ENCODE measurements at regions not wholly inside any gene's neighbourhood (a gene's known extent, or its start where the extent isn't known, plus 50 kb on each side); places are given as distances from the start of the nearest gene placed in this dataset.

DNA sequence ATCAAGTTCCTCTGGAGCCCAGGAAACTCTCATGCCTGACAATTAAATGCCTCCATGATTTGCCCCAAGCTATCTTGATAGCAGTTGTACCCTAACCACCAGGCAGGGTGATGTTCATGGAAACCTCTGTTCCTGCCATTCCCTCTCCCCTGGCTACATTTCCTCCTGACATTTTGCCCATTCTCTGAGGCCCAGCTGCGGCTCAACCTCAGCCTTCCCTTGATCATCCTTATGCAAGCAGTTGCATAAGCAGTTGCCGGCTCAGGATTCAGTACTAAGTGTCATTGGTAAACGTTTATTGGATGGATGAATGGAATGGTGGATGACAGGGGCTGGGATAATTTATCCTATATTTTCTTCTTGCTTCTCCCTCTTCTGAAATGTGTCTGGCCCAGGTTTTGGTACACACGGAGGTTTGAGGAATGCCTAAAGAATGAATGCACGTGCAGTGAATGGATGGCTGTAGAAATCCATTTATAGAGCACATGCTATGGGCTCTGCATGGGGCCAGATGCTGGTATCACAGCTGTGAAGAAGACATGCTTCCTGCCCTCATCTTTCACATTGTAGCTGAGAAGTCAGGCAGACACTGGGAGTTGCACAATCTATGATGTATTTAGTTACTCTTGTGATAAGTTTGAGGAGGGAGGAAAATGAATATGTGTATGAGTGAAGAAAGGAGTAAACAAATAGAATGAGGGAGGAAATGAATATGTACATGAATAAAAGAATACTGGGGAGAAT lies 261.8 kb downstream of the FOXD2 start:
- Histone ChIP-seq H3K36me3 (ENCODE audit: control insufficient read depth in 2 of 4, insufficient read depth in 4 of 4, low read length in 3 of 4) (no peaks in the 10 kb centered on the region), H3K9me3 (ENCODE audit: insufficient read depth in 2 of 2, low read depth in 1 of 2, low read length in 1 of 2) (no peaks in the 10 kb centered on the region), H2BK15ac (ENCODE audit: low read length) (no peak overlapping the region), H2AK5ac (ENCODE audit: low read depth, low read length) (no peak overlapping the region), H3K9ac (replicated peaks in 1 of 4; ENCODE audit: extremely low read depth in 1 of 4, low read depth in 3 of 4, low read length in 3 of 4) (no peak overlapping the region), H3K18ac (ENCODE audit: extremely low read depth, low read length) (no peak overlapping the region), H3K27me3 (replicated peaks in 1 of 4; ENCODE audit: control insufficient read depth in 3 of 4, extremely low read depth in 1 of 4, insufficient read depth in 3 of 4, low read length in 3 of 4) (peaks cover 0 to 5% (median under 1%) of the 10 kb centered on the region in 4 experiments; a peak in 3 of 7 replicates), H2AFZ (ENCODE audit: low read length) (no peak overlapping the region), H2BK12ac (ENCODE audit: low read depth, low read length) (no peak overlapping the region), H2BK120ac (replicated peaks; ENCODE audit: low read depth, low read length) (no peak overlapping the region), H3K4me1 (replicated peaks in 1 of 4; ENCODE audit: control insufficient read depth in 3 of 4, insufficient read depth in 4 of 4, low read length in 3 of 4) (peaks cover 0 to 4% (median 0%) of the 10 kb centered on the region in 4 experiments; a peak in 1 of 7 replicates), H2BK20ac (ENCODE audit: low read length) (no peak overlapping the region), H3K79me2 (ENCODE audit: control insufficient read depth in 1 of 2, insufficient read depth in 2 of 2, low read length in 2 of 2) (no peaks in the 10 kb centered on the region), H4K20me1 (replicated peaks in 1 of 2; ENCODE audit: control insufficient read depth in 1 of 2, insufficient read depth in 2 of 2, low read length in 2 of 2) (no peaks in the 10 kb centered on the region), H3K79me1 (ENCODE audit: low read depth, low read length) (no peaks in the 10 kb centered on the region), H3K4me2 (ENCODE audit: insufficient read depth in 1 of 2, low read depth in 2 of 2, low read length in 2 of 2) (no peak overlapping the region), H4K8ac (ENCODE audit: extremely low read depth, insufficient read depth, low read length) (no peak overlapping the region), H3K4me3 (ENCODE audit: extremely low read depth in 1 of 4, insufficient read depth in 2 of 4, low read depth in 3 of 4, low read length in 4 of 4) (no peak overlapping the region), H3K4ac (replicated peaks; ENCODE audit: insufficient read length, low read depth, low read length) (no peak overlapping the region), H3K23ac (ENCODE audit: insufficient read length) (no peak overlapping the region), H4K5ac (ENCODE audit: insufficient read length, low read depth, low read length) (no peak overlapping the region), H2BK5ac (ENCODE audit: low read depth, low read length) (no peak overlapping the region), H3K23me2 (ENCODE audit: low read depth, low read length) (no peaks in the 10 kb centered on the region), H3K27ac (ENCODE audit: low read depth, low read length) (no peak overlapping the region), H3K14ac (ENCODE audit: insufficient read length) (no peak overlapping the region), H4K91ac (replicated peaks; ENCODE audit: insufficient read length, low read length) (no peak overlapping the region), H3K56ac (replicated peaks; ENCODE audit: insufficient read length, low read depth, low read length) (no peak overlapping the region)
- CTCF ChIA-PET (ENCODE audit: partially characterized antibody) = interaction anchor here (0.8 to 2.1 kb wide), 10 partner anchors 8 to 265 kb away, joined by 3 to 8 read pairs (median 4); no protein-coding TSS in a partner anchor
- DNase-seq (ENCODE audit: low read depth in 1 of 2, low spot score in 2 of 2) (no peak), FAIRE-seq (no peak)
- POLR2A ChIA-PET (ENCODE audit: partially characterized antibody) = no interaction called here
- no peak for TF ChIP-seq EZH2 (IDR thresholded peaks at IDR 0.05; ENCODE audit: low read depth, low read length, severe bottlenecking)
- no peak for TF ChIP-seq BRCA1 (IDR thresholded peaks at IDR 0.05; ENCODE audit: low read depth, low read length)
- TF ChIP-seq SP4 (IDR thresholded peaks at IDR 0.05; ENCODE audit: low read length) = no peak
- TF ChIP-seq FOSL1 (IDR thresholded peaks at IDR 0.05; ENCODE audit: insufficient read depth, low read depth, low read length) = no peak
- 90% methylated on average over 5 of the region's 5 CpGs; no CpG with 5 or more reads in 1 of the 2 experiments for WGBS, 2 experiments (ENCODE audit: extremely low coverage in 1 of 2, insufficient coverage in 1 of 2, insufficient read length in 1 of 2, insufficient replicate concordance in 2 of 2, low coverage in 1 of 2, low lambda C conversion rate in 2 of 2, missing lambda C conversion rate in 1 of 2)

Data from H1 (cell line).